Astrocyte of the hippocampus (primary cell): ENCODE measurements at regions not wholly inside any gene's neighbourhood (a gene's known extent, or its start where the extent isn't known, plus 50 kb on each side); places are given as distances from the start of the nearest gene placed in this dataset.
"Not testable (repeated sequence)": the region's sequence is repeated elsewhere in the genome, so short reads cannot be mapped to it uniquely, and the experiment has no call there.

ENCODE experiments used
- DNase-seq: peaks from one replicate; pipeline ENCODE4 v3.0.0; 2011; ENCODE audit warnings: low read depth, low spot score

GRCh38 chr7:106747804-106748203 is 86.8 kb upstream of the CCDC71L start:
- no peak for DNase-seq

- no peak for DNase-seq
Measured at GRCh38 chr7:106749165-106749564, 88.2 kb upstream of the CCDC71L start.

GRCh38 chr7:106750773-106751172 is 89.8 kb upstream of the CCDC71L start:
- no peak for DNase-seq

- DNase-seq: no peak
Measured at GRCh38 chr7:106752367-106752766, 91.4 kb upstream of the CCDC71L start.

GRCh38 chr7:106755024-106755423 is 94.1 kb upstream of the CCDC71L start:
- DNase-seq: not testable (repeated sequence)

GRCh38 chr7:106755641-106756040 is 94.7 kb upstream of the CCDC71L start:
- no peak for DNase-seq

GRCh38 chr7:106756071-106756470 is 95.1 kb upstream of the CCDC71L start:
- no peak for DNase-seq

GRCh38 chr7:106756884-106757283 is 95.9 kb upstream of the CCDC71L start:
- DNase-seq: no peak

- no peak for DNase-seq
Measured at GRCh38 chr7:106757846-106758245, 96.9 kb upstream of the CCDC71L start.

GRCh38 chr7:106762845-106763244 is 101.9 kb upstream of the CCDC71L start:
- DNase-seq: not testable (repeated sequence)

GRCh38 chr7:106763717-106764116 is 101.4 kb upstream of the PIK3CG start:
- DNase-seq: no peak

GRCh38 chr7:106765727-106766355 is 99.2 kb upstream of the PIK3CG start:
- no peak for DNase-seq

- DNase-seq: no peak
Measured at GRCh38 chr7:106766551-106766950, 98.5 kb upstream of the PIK3CG start.

- peak; percentile 57 for DNase-seq
Measured at GRCh38 chr7:106767078-106767477, 98.0 kb upstream of the PIK3CG start.

- DNase-seq: no peak
Measured at GRCh38 chr7:106767498-106768323, 97.4 kb upstream of the PIK3CG start.

GRCh38 chr7:106768324-106768751 is 96.7 kb upstream of the PIK3CG start:
- no peak for DNase-seq

GRCh38 chr7:106770191-106770590 is 94.9 kb upstream of the PIK3CG start:
- peak; percentile 81 for DNase-seq

GRCh38 chr7:106772655-106773108 is 92.4 kb upstream of the PIK3CG start:
- DNase-seq: peak; percentile 74

- DNase-seq: peak; percentile 45
Measured at GRCh38 chr7:106773228-106773627, 91.9 kb upstream of the PIK3CG start.

- no peak for DNase-seq
Measured at GRCh38 chr7:106773721-106774120, 91.4 kb upstream of the PIK3CG start.

GRCh38 chr7:106774213-106774767 is 90.8 kb upstream of the PIK3CG start:
- DNase-seq: no peak

- peak; percentile 43 for DNase-seq
Measured at GRCh38 chr7:106774768-106775551, 90.1 kb upstream of the PIK3CG start.
